K562 (cell line): ENCODE measurements at regions not wholly inside any gene's neighbourhood (a gene's known extent, or its start where the extent isn't known, plus 50 kb on each side); places are given as distances from the start of the nearest gene placed in this dataset.

Experiments used
- ATAC-seq: fragments of 200-7000 bp; cut with Tn5 transposase; 3 replicates; pipeline ENCODE4 v1.9.1; 2020; ENCODE audit warnings: moderate library complexity
- BruUV-seq: library from RNA; stranded (reverse); fragments of 400-500 nt; replicated peaks from 2 replicates; lab custom pipeline; 2021; lab: Mats Ljungman, UMichigan
- CTCF ChIA-PET: fragments of 300-600 bp; formaldehyde crosslinking; extraction: SDS; loops from one replicate; lab custom pipeline; 2021; ENCODE audit warnings: low intra/inter-chr PET ratio; lab: Yijun Ruan, JAX
- POLR2A ChIA-PET: fragments of 300-600, 350-650 bp; sonication (Branson Sonifier 250); formaldehyde crosslinking; extraction: SDS; loops from one replicate; lab custom pipeline; 2021; ENCODE audit warnings: antibody characterized with exemption, inconsistent platforms; lab: Yijun Ruan, JAX
- DNase-seq, 4 experiments: peaks; one replicate each; pipeline versions ENCODE4 v3.0.0 to v3.0.0-alpha.2; 2011 to 2018; ENCODE audit warnings: low spot score in 3 of 4, mixed read lengths in 3 of 4; ENCODE audit errors: extremely low read depth in 1 of 4
- FAIRE-seq: peaks from 2 replicates; lab custom pipeline; 2011; peaks lifted over from hg19 to GRCh38; lab: Jason Lieb, UNC
- H2AFZ ChIP-seq: 2 replicates; pipeline ENCODE4 v1.6.0; 2011; ENCODE audit warnings: low read depth, low read length, control low read depth, inconsistent platforms
- H3K27ac ChIP-seq: fragments of 200-600 bp; 3 replicates; pipeline ENCODE4 v1.8.0; 2011; ENCODE audit warnings: low read depth, mild to moderate bottlenecking, control low read depth, inconsistent platforms, low read length, moderate library complexity, mixed read lengths; ENCODE audit errors: extremely low read depth
- H3K27me3 ChIP-seq, 2 experiments: fragments of 300-600 bp in 1 of 2; 2 replicates in 1 of 2; 3 replicates in 1 of 2; pipeline versions ENCODE4 v1.6.0 to v1.8.0; 2011; ENCODE audit warnings: inconsistent platforms in 2 of 2, low read length in 2 of 2, mild to moderate bottlenecking in 1 of 2, mixed read lengths in 1 of 2, moderate library complexity in 1 of 2; ENCODE audit not compliant: control insufficient read depth in 2 of 2, insufficient read depth in 2 of 2
- H3K36me3 ChIP-seq: fragments of 300-600 bp; 3 replicates; pipeline ENCODE4 v1.8.0; 2011; ENCODE audit warnings: mild to moderate bottlenecking, low read length, inconsistent platforms; ENCODE audit not compliant: control insufficient read depth, insufficient read depth
- H3K4me1 ChIP-seq, 2 experiments: fragments of 200-600 bp in 1 of 2; replicated peaks in 1 of 2; 2 replicates in 1 of 2; 3 replicates in 1 of 2; pipeline versions ENCODE4 v1.5.1 to v1.8.0; 2011; ENCODE audit warnings: inconsistent platforms in 2 of 2, low read length in 2 of 2, mild to moderate bottlenecking in 1 of 2, mixed read lengths in 1 of 2, moderate library complexity in 1 of 2; ENCODE audit not compliant: control insufficient read depth in 2 of 2, insufficient read depth in 2 of 2
- H3K4me2 ChIP-seq: 2 replicates; pipeline ENCODE4 v1.6.1; 2011; ENCODE audit warnings: low read length, control low read depth, inconsistent platforms, mixed read lengths; ENCODE audit not compliant: insufficient read depth
- H3K4me3 ChIP-seq: fragments of 200-600 bp; sonication (generic), shearing (Covaris generic); 2 replicates; pipeline ENCODE4 v1.5.1; 2016; ENCODE audit warnings: control low read depth, inconsistent platforms
- H3K79me2 ChIP-seq: fragments of 200-600 bp; 3 replicates; pipeline ENCODE4 v1.8.0; 2011; ENCODE audit warnings: low read length, inconsistent platforms; ENCODE audit not compliant: control insufficient read depth, insufficient read depth
- H3K9ac ChIP-seq, 2 experiments: 2 replicates each; pipeline versions ENCODE4 v1.6.0 to v1.6.1; 2011; ENCODE audit warnings: low read depth in 2 of 2, low read length in 2 of 2, control low read depth in 1 of 2, inconsistent platforms in 1 of 2, mild to moderate bottlenecking in 1 of 2, mixed read lengths in 1 of 2; ENCODE audit not compliant: insufficient read depth in 1 of 2
- H3K9me1 ChIP-seq: one replicate; pipeline ENCODE4 v1.6.0; 2011; ENCODE audit warnings: inconsistent platforms, mild to moderate bottlenecking, low read length, moderate library complexity; ENCODE audit not compliant: control insufficient read depth, insufficient read depth
- H3K9me3 ChIP-seq: replicated peaks from 2 replicates; pipeline ENCODE4 v1.5.1; 2011; ENCODE audit warnings: low read depth, low read length, inconsistent platforms; ENCODE audit not compliant: control insufficient read depth, insufficient read depth
- H4K20me1 ChIP-seq: replicated peaks from 2 replicates; pipeline ENCODE4 v1.6.1; 2011; ENCODE audit warnings: low read length, inconsistent platforms, mixed read lengths; ENCODE audit not compliant: control insufficient read depth, insufficient read depth
- BRD9 ChIP-seq: fragments of 450-650 bp; IDR thresholded peaks from 2 replicates; pipeline ENCODE4 v1.6.1; 2018; ENCODE audit warnings: low read depth; ENCODE audit not compliant: partially characterized antibody
- DACH1 ChIP-seq: fragments of 450-650 bp; IDR thresholded peaks from 2 replicates; pipeline ENCODE4 v1.6.1; 2018; ENCODE audit not compliant: partially characterized antibody
- HCFC1 ChIP-seq: IDR thresholded peaks from 2 replicates; pipeline ENCODE4 v1.6.1; 2012; ENCODE audit warnings: low read depth, low read length, improper control_type of control experiment
- HNRNPH1 ChIP-seq: fragments of 200-400 bp; formaldehyde crosslinking; optimal IDR thresholded peaks from 2 replicates; pipeline ENCODE3; 2017; ENCODE audit warnings: low read depth, mild to moderate bottlenecking, low read length, moderate library complexity
- IFI16 ChIP-seq: fragments of 250-450 bp; sonication (Bioruptor Pico); IDR thresholded peaks from 2 replicates; pipeline ENCODE4 v2.1.2; 2022; ENCODE audit warnings: mild to moderate bottlenecking, inconsistent platforms
- KDM4B ChIP-seq, 2 experiments: fragments of 450-650 bp in 1 of 2; sonication (generic) in 1 of 2; IDR thresholded peaks; 2 replicates each; pipeline ENCODE4 v1.6.1; 2016 to 2017; ENCODE audit warnings: borderline replicate concordance in 2 of 2, antibody characterized with exemption in 1 of 2, low read depth in 1 of 2, mild to moderate bottlenecking in 1 of 2
- POLR2AphosphoS5 ChIP-seq: IDR thresholded peaks from 2 replicates; pipeline ENCODE4 v1.6.1; 2011; ENCODE audit warnings: mild to moderate bottlenecking, low read depth, low read length, moderate library complexity; ENCODE audit not compliant: control insufficient read depth, insufficient read depth
- SREBF2 ChIP-seq: sonication (generic); formaldehyde crosslinking; IDR thresholded peaks from 2 replicates; pipeline ENCODE4 v1.4.0; 2020; ENCODE audit warnings: mild to moderate bottlenecking, missing genetic modification reagents
- THAP7 ChIP-seq: fragments of 250-450 bp; sonication (Bioruptor Pico); IDR thresholded peaks from 2 replicates; pipeline ENCODE4 v1.5.0; 2021
- YY1 ChIP-seq, 3 experiments: IDR thresholded peaks; 2 replicates each; pipeline ENCODE4 v1.6.1; 2011; ENCODE audit warnings: low read length in 2 of 3, mild to moderate bottlenecking in 2 of 3, moderate library complexity in 2 of 3, borderline replicate concordance in 1 of 3, control low read depth in 1 of 3, low read depth in 1 of 3; ENCODE audit not compliant: insufficient read depth in 3 of 3, insufficient replicate concordance in 2 of 3, control insufficient read depth in 1 of 3, insufficient read length in 1 of 3; ENCODE audit errors: extremely low read depth in 1 of 3
- ZBTB5 ChIP-seq: fragments of 450-650 bp; IDR thresholded peaks from 2 replicates; pipeline ENCODE4 v1.6.1; 2017; ENCODE audit warnings: antibody characterized with exemption
- ZNF431 ChIP-seq: sonication (generic); formaldehyde crosslinking; IDR thresholded peaks from 2 replicates; pipeline ENCODE4 v1.8.0; 2022; ENCODE audit warnings: mild to moderate bottlenecking, missing genetic modification reagents
- WGBS: fragments of 100-300 bp; shearing (Covaris generic); methylation state at CpG from one replicate; pipeline ENCODE4 v1.1.6; 2016; ENCODE audit warnings: low coverage, mixed read lengths; ENCODE audit not compliant: insufficient coverage; ENCODE audit errors: missing lambda C conversion rate; 5-methylcytosine and 5-hydroxymethylcytosine counted together
- in situ Hi-C: fragments of 300-500 bp; cut with MboI; formaldehyde crosslinking; loops from 4 replicates; pipeline ENCODE4 v1.15.0; 2018; ENCODE audit warnings: inconsistent platforms, mixed read lengths
- intact Hi-C: fragments of 100-400 bp; cut with micrococcal nuclease; formaldehyde crosslinking; loops from 2 replicates; pipeline ENCODE4 v1.14.2; 2022
- TF ChIP-seq, protein P1 (sequence below): sonication (generic); IDR thresholded peaks from 2 replicates; pipeline ENCODE4 v1.6.1; 2016
- TF ChIP-seq, protein P2 (sequence below): fragments of 250-450 bp; sonication (Bioruptor Pico); IDR thresholded peaks from 2 replicates; pipeline ENCODE4 v1.8.0; 2021; ENCODE audit warnings: moderate library complexity, mild to moderate bottlenecking, inconsistent platforms
- TF ChIP-seq, protein P3 (sequence below), 2 experiments: fragments of 450-650 bp in 1 of 2; sonication (generic) in 1 of 2; formaldehyde crosslinking in 1 of 2; IDR thresholded peaks in 1 of 2; conservative IDR thresholded peaks in 1 of 2; 2 replicates each; pipeline versions ENCODE4 v1.6.1 to v1.8.1; 2016 to 2023; ENCODE audit warnings: mild to moderate bottlenecking in 2 of 2, moderate library complexity in 2 of 2, inconsistent platforms in 1 of 2, missing genetic modification reagents in 1 of 2

- peaks cover 2 to 7% of the 10 kb centered on the region in 2 experiments; a peak in 3 of 5 replicates for H3K4me1 ChIP-seq
- TF ChIP-seq POLR2AphosphoS5 (no peak), KDM4B (IDR thresholded peaks at IDR 0.05; ENCODE audit: borderline replicate concordance in 2 of 2, low read depth in 1 of 2) (no peak), HCFC1 (no peak), IFI16 (CRISPR knock-in tag) (no peak), THAP7 (CRISPR knock-in tag) (no peak), HNRNPH1 (no peak), ZNF431 (CRISPR knock-in tag) (no peak), DACH1 (no peak), ZBTB5 (no peak), SREBF2 (CRISPR knock-in tag) (no peak), YY1 (IDR thresholded peaks at IDR 0.05; ENCODE audit: borderline replicate concordance in 1 of 3, control insufficient read depth in 1 of 3, extremely low read depth in 1 of 3, insufficient read depth in 3 of 3, insufficient read length in 1 of 3, insufficient replicate concordance in 2 of 3, low read depth in 1 of 3, low read length in 2 of 3) (no peak), BRD9 (no peak)
- TF ChIP-seq, protein P1, sequence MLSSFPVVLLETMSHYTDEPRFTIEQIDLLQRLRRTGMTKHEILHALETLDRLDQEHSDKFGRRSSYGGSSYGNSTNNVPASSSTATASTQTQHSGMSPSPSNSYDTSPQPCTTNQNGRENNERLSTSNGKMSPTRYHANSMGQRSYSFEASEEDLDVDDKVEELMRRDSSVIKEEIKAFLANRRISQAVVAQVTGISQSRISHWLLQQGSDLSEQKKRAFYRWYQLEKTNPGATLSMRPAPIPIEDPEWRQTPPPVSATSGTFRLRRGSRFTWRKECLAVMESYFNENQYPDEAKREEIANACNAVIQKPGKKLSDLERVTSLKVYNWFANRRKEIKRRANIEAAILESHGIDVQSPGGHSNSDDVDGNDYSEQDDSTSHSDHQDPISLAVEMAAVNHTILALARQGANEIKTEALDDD = no peak
- TF ChIP-seq, protein P2, sequence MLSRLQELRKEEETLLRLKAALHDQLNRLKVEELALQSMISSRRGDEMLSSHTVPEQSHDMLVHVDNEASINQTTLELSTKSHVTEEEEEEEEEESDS (CRISPR knock-in tag) = no peak
- TF ChIP-seq, protein P3, sequence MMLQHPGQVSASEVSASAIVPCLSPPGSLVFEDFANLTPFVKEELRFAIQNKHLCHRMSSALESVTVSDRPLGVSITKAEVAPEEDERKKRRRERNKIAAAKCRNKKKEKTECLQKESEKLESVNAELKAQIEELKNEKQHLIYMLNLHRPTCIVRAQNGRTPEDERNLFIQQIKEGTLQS (IDR thresholded peaks at IDR 0.05) = no peak
- TF ChIP-seq, protein P3 (CRISPR knock-in tag; conservative IDR thresholded peaks at IDR 0.05) = no peak
- TF ChIP-seq, all 486 proteins: peak for 0
- Histone ChIP-seq H3K9me3 (no peaks in the 10 kb centered on the region), H3K4me3 (no peak overlapping the region), H3K27ac (no peak overlapping the region), H3K36me3 (no peaks in the 10 kb centered on the region), H3K4me2 (no peak overlapping the region), H3K79me2 (no peaks in the 10 kb centered on the region), H2AFZ (no peak overlapping the region), H3K27me3 (peaks cover 0 to 44% of the 10 kb centered on the region in 2 experiments; a peak in 4 of 5 replicates), H4K20me1 (peaks cover 4% of the 10 kb centered on the region; the same call in 1 of the 2 replicates), H3K9me1 (no peaks in the 10 kb centered on the region), H3K9ac (no peak overlapping the region)
- no TSS peak for BruUV-seq
- ATAC-seq (no peak), FAIRE-seq (no peak), DNase-seq (no peak)
- in situ Hi-C loops = no loop called here
- WGBS = 8% methylated on average over 2 of the region's 9 CpGs
- CTCF ChIA-PET = no interaction called here
- POLR2A ChIA-PET = no interaction called here
- intact Hi-C loops = no loop called here
Observed at GRCh38 chr22:49710746-49711145, 116.9 kb downstream of the BRD1 start.
